ENCODE measurements at regions not wholly inside any gene's neighbourhood (a gene's known extent, or its start where the extent isn't known, plus 50 kb on each side); places are given as distances from the start of the nearest gene placed in this dataset.
"Not testable (repeated sequence)": the region's sequence is repeated elsewhere in the genome, so short reads cannot be mapped to it uniquely, and the experiment has no call there.

- DNase-seq (ENCODE audit: low spot score): no peak
Observed at GRCh38 chrX:87105131-87105530, 412.5 kb upstream of the KLHL4 start.

GRCh38 chrX:87110142-87110541 is 407.5 kb upstream of the KLHL4 start:
- no peak for DNase-seq (ENCODE audit: low spot score)

DNA sequence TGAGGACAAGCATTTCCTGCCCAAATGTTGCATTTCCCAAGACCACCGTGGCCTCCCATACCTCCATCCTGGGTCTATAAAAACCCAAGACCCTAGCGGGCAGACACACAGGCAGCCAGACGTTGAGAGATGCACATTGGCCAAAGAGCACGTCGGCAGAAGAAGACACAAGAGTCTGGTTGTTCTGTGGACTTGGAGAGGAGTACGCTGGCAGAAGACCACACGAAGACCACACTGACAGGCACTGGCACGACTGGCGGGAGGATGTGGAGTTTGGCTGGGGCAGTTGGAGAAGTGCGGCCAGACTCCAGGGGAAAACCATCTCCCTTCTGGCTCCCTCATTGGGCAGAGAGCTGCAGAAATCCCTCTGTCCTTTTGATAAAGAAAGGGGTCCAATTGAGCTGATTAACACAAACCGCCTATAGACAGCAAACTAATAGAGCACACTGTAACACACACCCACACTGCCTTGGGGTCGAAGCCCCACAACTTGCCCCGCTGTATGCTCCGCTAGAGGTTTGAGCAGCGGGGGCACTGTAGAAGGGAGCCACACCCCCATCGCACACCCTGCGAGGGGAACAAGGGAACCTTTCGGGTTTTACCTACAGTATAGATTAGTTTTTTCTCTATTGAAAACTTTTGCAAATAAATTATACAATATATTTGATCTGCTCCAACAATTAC is 376.7 kb upstream of the KLHL4 start:
- DNase-seq (ENCODE audit: low spot score): no peak

DNA sequence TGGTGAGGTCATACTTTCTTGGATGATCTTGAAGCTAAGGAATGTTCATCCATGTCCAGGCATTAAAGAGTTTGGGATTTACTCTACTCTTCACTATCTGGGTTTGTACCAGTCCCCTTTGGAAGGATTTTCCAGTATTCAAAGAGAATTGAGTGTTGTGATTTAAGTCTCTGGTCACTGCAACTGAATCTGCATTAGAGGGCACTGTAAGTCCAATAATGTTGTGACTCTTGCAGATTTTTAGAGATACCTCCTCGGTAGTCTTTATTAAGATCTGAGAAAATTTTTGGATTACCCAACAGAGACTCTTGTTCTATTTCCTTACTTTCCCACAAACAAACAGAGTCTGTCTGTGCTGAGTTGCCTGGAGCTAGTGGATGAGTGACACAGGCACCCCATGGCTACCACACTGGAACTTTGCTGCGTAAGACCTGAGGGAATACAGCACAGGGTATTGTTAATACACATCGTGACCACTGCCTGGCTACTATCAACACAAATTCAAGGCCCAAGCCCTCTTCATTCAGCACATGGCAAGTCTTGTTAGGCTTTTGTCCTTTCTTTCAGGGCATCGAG is 357.1 kb upstream of the KLHL4 start:
- peak; percentile 19 for DNase-seq (ENCODE audit: low spot score)

DNA sequence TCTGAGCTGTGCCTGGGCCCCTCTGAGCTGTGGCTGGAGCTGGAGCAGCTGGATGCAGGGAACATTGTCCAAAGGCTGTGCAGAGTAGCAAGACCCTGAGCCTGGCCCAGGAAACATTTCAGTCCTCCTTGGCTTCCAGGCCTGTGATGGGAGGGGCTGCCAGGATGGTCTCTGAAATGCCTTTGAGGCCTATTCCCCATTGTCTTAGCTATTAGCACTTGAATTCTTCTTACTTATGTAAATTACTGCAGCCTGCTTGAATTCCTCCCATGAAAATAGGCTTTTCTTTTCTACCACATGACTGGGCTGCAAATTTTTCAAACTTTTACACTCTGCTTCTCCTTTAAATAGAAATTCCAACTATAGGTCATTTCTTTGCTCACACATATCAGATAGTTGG is 349.8 kb upstream of the KLHL4 start:
- no peak for DNase-seq (ENCODE audit: low spot score)

- not testable (repeated sequence) for DNase-seq (ENCODE audit: low spot score)
Observed at GRCh38 chrX:87178009-87178408, 339.6 kb upstream of the KLHL4 start.
